ENCODE measurements at regions not wholly inside any gene's neighbourhood (a gene's known extent, or its start where the extent isn't known, plus 50 kb on each side); places are given as distances from the start of the nearest gene placed in this dataset.

DNA sequence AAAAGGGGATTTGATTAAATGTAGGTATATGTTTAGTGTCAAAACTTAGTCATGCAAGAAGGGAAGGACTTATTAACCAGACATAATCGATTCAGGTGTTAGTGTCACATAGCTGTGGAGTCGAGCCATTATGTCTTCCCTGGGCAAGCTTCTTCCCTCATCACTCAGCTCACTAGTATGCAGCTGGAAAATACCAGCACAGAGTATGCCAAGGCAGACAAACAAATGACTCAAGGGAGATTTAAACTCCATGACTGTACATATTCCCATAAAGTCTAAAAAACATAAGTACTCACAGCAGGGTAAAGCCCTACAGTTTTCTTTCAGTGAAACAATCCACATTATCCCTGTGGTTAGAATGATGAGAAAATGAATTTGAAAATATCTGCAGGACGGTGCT lies 304.5 kb downstream of the CBLL2 start:
- H3K9ac ChIP-seq (ENCODE audit: insufficient read depth in 1 of 2, low read depth in 2 of 2, low read length in 2 of 2), result no peak overlapping the region
- no peaks in the 10 kb centered on the region for H3K27me3 ChIP-seq (ENCODE audit: control insufficient read depth in 2 of 2, insufficient read depth in 2 of 2, low read length in 2 of 2)
- no peak overlapping the region for H3K4me2 ChIP-seq (ENCODE audit: insufficient read depth, low read length)
- H3K9me1 ChIP-seq (ENCODE audit: control insufficient read depth, insufficient read depth, low read length), result no peaks in the 10 kb centered on the region
- in situ Hi-C loops (cut with MboI), result no loop called here
- ChIA-PET POLR2A (no interaction called here), CTCF (ENCODE audit: low intra/inter-chr PET ratio) (no interaction called here)
- no peaks in the 10 kb centered on the region for H3K79me2 ChIP-seq (ENCODE audit: control insufficient read depth, insufficient read depth, low read length)
- no peak for DNase-seq (ENCODE audit: extremely low read depth in 1 of 4, low spot score in 3 of 4)
- H2AFZ ChIP-seq (ENCODE audit: low read depth, low read length), result no peak overlapping the region
- H3K9me3 ChIP-seq (replicated peaks; ENCODE audit: control insufficient read depth, insufficient read depth, low read depth, low read length), result no peaks in the 10 kb centered on the region
- H4K20me1 ChIP-seq (replicated peaks; ENCODE audit: control insufficient read depth, insufficient read depth, low read length), result no peaks in the 10 kb centered on the region
- BruUV-seq (replicated peaks), result no TSS peak
- no peak for ATAC-seq
- no peak overlapping the region for H3K4me3 ChIP-seq
- H3K4me1 ChIP-seq (replicated peaks in 1 of 2; ENCODE audit: control insufficient read depth in 2 of 2, insufficient read depth in 2 of 2, low read length in 2 of 2), result no peaks in the 10 kb centered on the region
- H3K27ac ChIP-seq (ENCODE audit: extremely low read depth, low read depth, low read length), result no peak overlapping the region
- FAIRE-seq, result no peak
- H3K36me3 ChIP-seq (ENCODE audit: control insufficient read depth, insufficient read depth, low read length), result no peaks in the 10 kb centered on the region
- TF ChIP-seq ARID2 (IDR thresholded peaks at IDR 0.05) (no peak), ZFPM2 (CRISPR knock-in tag; IDR thresholded peaks at IDR 0.05) (no peak)
- 0% methylated on average over 3 of the region's 3 CpGs for WGBS (ENCODE audit: insufficient coverage, low coverage, missing lambda C conversion rate)
- intact Hi-C loops (cut with micrococcal nuclease), result no loop called here

DNA sequence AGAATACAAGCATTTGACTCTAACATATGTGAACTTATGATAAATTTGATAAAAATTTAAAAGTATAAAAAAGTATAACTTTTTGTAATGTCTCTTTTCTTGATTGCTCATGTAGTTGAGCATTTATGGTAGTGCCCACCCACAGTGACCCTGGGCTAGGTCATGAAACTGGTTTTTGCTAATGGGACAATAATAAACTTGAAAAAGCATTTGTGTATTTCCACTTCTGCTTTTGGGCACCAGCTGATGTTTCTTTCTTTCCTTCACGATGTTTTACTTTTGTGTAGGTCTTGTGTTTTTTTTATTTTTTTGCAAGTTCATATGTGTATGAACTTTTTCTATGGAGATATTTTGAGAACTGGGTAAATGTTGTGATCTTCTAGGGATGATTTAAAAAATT lies 313.1 kb downstream of the CBLL2 start:
- DNase-seq (ENCODE audit: extremely low read depth in 1 of 4, low spot score in 3 of 4), result no peak
- H3K27ac ChIP-seq (ENCODE audit: extremely low read depth, low read depth, low read length), result no peak overlapping the region
- no peaks in the 10 kb centered on the region for H3K79me2 ChIP-seq (ENCODE audit: control insufficient read depth, insufficient read depth, low read length)
- BruUV-seq (replicated peaks), result no TSS peak
- no peaks in the 10 kb centered on the region for H3K27me3 ChIP-seq (ENCODE audit: control insufficient read depth in 2 of 2, insufficient read depth in 2 of 2, low read length in 2 of 2)
- intact Hi-C loops (cut with micrococcal nuclease), result no loop called here
- no peaks in the 10 kb centered on the region for H3K9me1 ChIP-seq (ENCODE audit: control insufficient read depth, insufficient read depth, low read length)
- CTCF ChIA-PET (ENCODE audit: low intra/inter-chr PET ratio), result no interaction called here
- no peak overlapping the region for H3K9ac ChIP-seq (ENCODE audit: insufficient read depth in 1 of 2, low read depth in 2 of 2, low read length in 2 of 2)
- no peak overlapping the region for H3K4me2 ChIP-seq (ENCODE audit: insufficient read depth, low read length)
- TF ChIP-seq ELF2 (CRISPR knock-in tag; IDR thresholded peaks at IDR 0.05) (no peak), ZNF165 (CRISPR knock-in tag; IDR thresholded peaks at IDR 0.05; ENCODE audit: borderline replicate concordance) (no peak), ZNF347 (CRISPR knock-in tag; IDR thresholded peaks at IDR 0.05; ENCODE audit: low read depth) (no peak), DMBX1 (CRISPR knock-in tag; IDR thresholded peaks at IDR 0.05; ENCODE audit: borderline replicate concordance) (no peak), MCM7 (IDR thresholded peaks at IDR 0.05) (no peak)
- TF ChIP-seq, protein P1, sequence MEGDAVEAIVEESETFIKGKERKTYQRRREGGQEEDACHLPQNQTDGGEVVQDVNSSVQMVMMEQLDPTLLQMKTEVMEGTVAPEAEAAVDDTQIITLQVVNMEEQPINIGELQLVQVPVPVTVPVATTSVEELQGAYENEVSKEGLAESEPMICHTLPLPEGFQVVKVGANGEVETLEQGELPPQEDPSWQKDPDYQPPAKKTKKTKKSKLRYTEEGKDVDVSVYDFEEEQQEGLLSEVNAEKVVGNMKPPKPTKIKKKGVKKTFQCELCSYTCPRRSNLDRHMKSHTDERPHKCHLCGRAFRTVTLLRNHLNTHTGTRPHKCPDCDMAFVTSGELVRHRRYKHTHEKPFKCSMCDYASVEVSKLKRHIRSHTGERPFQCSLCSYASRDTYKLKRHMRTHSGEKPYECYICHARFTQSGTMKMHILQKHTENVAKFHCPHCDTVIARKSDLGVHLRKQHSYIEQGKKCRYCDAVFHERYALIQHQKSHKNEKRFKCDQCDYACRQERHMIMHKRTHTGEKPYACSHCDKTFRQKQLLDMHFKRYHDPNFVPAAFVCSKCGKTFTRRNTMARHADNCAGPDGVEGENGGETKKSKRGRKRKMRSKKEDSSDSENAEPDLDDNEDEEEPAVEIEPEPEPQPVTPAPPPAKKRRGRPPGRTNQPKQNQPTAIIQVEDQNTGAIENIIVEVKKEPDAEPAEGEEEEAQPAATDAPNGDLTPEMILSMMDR (IDR thresholded peaks at IDR 0.05 in 2 of 3, conservative IDR thresholded peaks at IDR 0.05 in 1 of 3; ENCODE audit: insufficient read depth in 2 of 3, low read depth in 1 of 3, low read length in 3 of 3), result no peak
- no peaks in the 10 kb centered on the region for H4K20me1 ChIP-seq (replicated peaks; ENCODE audit: control insufficient read depth, insufficient read depth, low read length)
- ATAC-seq, result no peak
- in situ Hi-C loops (cut with MboI), result no loop called here
- H2AFZ ChIP-seq (ENCODE audit: low read depth, low read length), result no peak overlapping the region
- no peaks in the 10 kb centered on the region for H3K9me3 ChIP-seq (replicated peaks; ENCODE audit: control insufficient read depth, insufficient read depth, low read depth, low read length)
- POLR2A ChIA-PET, result no interaction called here
- no peak overlapping the region for H3K4me3 ChIP-seq
- WGBS (ENCODE audit: insufficient coverage, low coverage, missing lambda C conversion rate), result 0% methylated on average over 1 of the region's 1 CpG
- no peaks in the 10 kb centered on the region for H3K36me3 ChIP-seq (ENCODE audit: control insufficient read depth, insufficient read depth, low read length)
- FAIRE-seq, result no peak
- no peaks in the 10 kb centered on the region for H3K4me1 ChIP-seq (replicated peaks in 1 of 2; ENCODE audit: control insufficient read depth in 2 of 2, insufficient read depth in 2 of 2, low read length in 2 of 2)
